HG03442 (cell line): ENCODE measurements at regions not wholly inside any gene's neighbourhood (a gene's known extent, or its start where the extent isn't known, plus 50 kb on each side); places are given as distances from the start of the nearest gene placed in this dataset.
"Not testable (repeated sequence)": the region's sequence is repeated elsewhere in the genome, so short reads cannot be mapped to it uniquely, and the experiment has no call there.

Experiments
- ATAC-seq: cut with Tn5 transposase; IDR thresholded peaks from one replicate; pipeline ENCODE4 v1.9.1; 2021; ENCODE audit warnings: mild to moderate bottlenecking, moderate library complexity; ENCODE audit not compliant: unreplicated experiment

GRCh38 chr4:37771771-37772170, 54.7 kb upstream of the PGM2 start:
- no peak for ATAC-seq

GRCh38 chr4:37770016-37770415, 56.5 kb upstream of the PGM2 start:
- ATAC-seq = no peak

GRCh38 chr4:37769391-37769989, 57.0 kb upstream of the PGM2 start:
- no peak for ATAC-seq

- no peak for ATAC-seq
Measured at GRCh38 chr4:37767546-37767945, 58.9 kb upstream of the PGM2 start.

GRCh38 chr4:37767019-37767418, 59.5 kb upstream of the PGM2 start:
- no peak for ATAC-seq

GRCh38 chr4:37765741-37766140, 60.7 kb upstream of the PGM2 start:
- ATAC-seq = peak; percentile 66

GRCh38 chr4:37763831-37764230, 62.7 kb upstream of the PGM2 start:
- no peak for ATAC-seq

GRCh38 chr4:37762991-37763368, 63.5 kb upstream of the PGM2 start:
- no peak for ATAC-seq

- no peak for ATAC-seq
Measured at GRCh38 chr4:37762294-37762990, 64.0 kb upstream of the PGM2 start.

GRCh38 chr4:37760840-37761239, 65.6 kb upstream of the PGM2 start:
- ATAC-seq = no peak

GRCh38 chr4:37759833-37760232, 66.7 kb upstream of the PGM2 start:
- no peak for ATAC-seq

GRCh38 chr4:37758226-37758625, 68.3 kb upstream of the PGM2 start:
- ATAC-seq = no peak

- ATAC-seq = no peak
Measured at GRCh38 chr4:37757761-37758160, 68.7 kb upstream of the PGM2 start.

- no peak for ATAC-seq
Measured at GRCh38 chr4:37757121-37757520, 69.4 kb upstream of the PGM2 start.

GRCh38 chr4:37754410-37755185, 68.4 kb upstream of the RELL1 start:
- ATAC-seq = no peak

- no peak for ATAC-seq
Measured at GRCh38 chr4:37749398-37749988, 63.3 kb upstream of the RELL1 start.

GRCh38 chr4:37748485-37748884, 62.3 kb upstream of the RELL1 start:
- ATAC-seq = no peak

GRCh38 chr4:37747772-37748330, 61.7 kb upstream of the RELL1 start:
- ATAC-seq = no peak

GRCh38 chr4:37746852-37747251, 60.7 kb upstream of the RELL1 start:
- not testable (repeated sequence) for ATAC-seq

- ATAC-seq = no peak
Measured at GRCh38 chr4:37745946-37746345, 59.8 kb upstream of the RELL1 start.

GRCh38 chr4:37742149-37742548, 56.0 kb upstream of the RELL1 start:
- no peak for ATAC-seq
